SKM-1 (cell line): ENCODE measurements at regions not wholly inside any gene's neighbourhood (a gene's known extent, or its start where the extent isn't known, plus 50 kb on each side); places are given as distances from the start of the nearest gene placed in this dataset.
"Not testable (repeated sequence)": the region's sequence is repeated elsewhere in the genome, so short reads cannot be mapped to it uniquely, and the experiment has no call there.

Experiments used
- DNase-seq: peaks from one replicate; lab custom pipeline; 2025; ENCODE audit not compliant: unreplicated experiment; lab: John Stamatoyannopoulos, UW

- not testable (repeated sequence) for DNase-seq
These were observed 191.2 kb upstream of the ZNF804A start for GRCh38 chr2:184407041-184407630.

- DNase-seq = no peak
These were observed 188.2 kb upstream of the ZNF804A start for GRCh38 chr2:184410160-184410559.

DNA sequence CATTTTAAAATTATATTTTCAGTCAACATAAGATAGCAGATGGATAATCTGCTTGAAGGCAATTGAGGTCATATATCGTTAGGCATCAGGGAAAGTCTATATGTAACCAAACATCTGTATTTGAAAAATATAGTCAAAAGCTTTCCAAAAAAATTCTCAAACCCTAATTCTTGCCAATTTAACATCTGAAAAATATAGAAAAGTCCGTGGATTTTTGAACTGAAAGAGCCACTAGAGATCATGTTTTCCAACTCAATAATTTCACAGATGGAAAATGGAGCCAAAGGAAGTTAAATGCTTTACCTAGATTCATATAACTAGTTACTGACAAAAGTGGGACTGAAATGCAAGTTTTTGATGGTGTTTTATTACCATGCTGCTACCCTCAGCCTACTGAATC is 185.1 kb upstream of the ZNF804A start:
- DNase-seq = no peak

DNA sequence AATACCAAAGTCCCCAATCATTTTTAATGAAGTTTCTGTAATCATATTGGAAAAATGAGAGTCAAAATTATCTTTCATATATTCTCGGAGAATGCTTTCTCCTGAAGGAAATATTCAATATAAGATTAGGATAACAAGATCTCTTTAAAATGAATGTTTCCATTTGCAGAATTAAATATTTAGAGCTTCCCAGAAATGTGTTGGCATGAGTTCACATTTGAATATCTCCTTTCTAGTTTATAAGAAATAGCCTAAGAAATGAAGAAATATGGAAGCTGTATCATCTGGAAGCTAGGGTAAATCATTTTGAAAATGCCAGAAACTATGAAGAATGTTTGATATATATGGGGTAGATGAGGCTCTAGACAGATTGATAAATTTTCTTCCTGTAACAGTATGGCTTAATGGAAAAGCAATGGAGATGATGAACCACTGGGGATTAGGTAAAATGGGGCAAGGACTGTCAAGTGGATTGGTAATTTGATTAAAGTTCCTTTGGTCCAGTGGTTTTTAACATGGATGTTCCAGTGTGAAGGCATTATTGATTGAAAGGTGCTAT is 184.6 kb upstream of the ZNF804A start:
- DNase-seq = no peak

DNA sequence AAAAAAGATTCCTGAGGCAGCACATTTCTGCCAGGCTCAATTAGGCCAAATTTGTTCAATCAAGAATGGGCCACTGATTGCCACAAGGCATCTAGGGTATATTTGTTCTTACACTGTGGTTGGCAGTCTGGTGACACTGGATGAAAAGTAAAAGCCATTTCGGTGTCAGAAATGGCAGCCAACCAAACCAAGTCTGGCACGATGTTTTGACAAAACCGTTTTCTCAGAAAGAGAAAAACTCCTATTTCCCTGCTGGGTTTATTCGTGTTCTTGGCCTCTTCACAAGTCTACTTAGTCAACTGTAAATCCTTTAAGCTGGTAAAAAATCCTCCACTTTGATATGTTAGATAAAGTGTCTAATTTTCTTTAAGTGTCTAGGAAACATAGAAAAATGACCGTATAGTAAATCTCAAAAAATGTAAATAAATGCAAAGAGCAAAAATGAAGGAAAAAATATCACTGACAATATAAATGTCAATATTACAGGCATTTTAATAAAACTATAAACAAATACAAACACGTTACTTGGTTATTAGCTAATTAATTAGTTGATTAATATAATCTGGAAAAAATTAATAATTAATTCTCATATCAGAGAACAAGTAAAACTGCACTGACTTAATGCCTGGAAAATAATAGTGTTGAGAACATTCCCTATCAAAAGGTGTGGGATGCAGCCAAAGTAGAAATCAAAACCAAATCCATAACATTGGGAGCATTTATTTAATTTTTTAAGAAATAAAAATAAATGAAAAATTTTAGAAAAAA is 182.0 kb upstream of the ZNF804A start:
- no peak for DNase-seq

GRCh38 chr2:184419744-184420143 is 178.6 kb upstream of the ZNF804A start:
- no peak for DNase-seq

DNA sequence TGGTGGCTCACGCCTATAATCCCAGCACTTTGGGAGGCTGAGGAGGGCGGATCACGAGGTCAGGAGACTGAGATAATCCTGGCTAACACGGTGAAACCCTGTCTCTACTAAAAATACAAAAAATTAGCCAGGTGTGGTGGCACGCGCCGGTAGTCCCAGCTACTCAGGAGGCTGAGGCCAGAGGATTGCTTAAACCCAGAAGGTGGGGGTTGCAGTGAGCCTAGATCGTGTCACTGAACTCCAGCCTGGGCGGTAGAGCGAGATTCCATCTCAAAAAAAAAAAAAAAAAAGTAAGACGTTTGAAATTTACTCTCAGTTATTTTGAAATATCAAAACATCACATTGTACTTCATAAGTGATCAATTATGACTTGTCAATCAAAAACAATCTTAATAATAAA is 176.9 kb upstream of the ZNF804A start:
- DNase-seq = not testable (repeated sequence)

GRCh38 chr2:184425083-184425482 is 173.2 kb upstream of the ZNF804A start:
- DNase-seq = no peak

DNA sequence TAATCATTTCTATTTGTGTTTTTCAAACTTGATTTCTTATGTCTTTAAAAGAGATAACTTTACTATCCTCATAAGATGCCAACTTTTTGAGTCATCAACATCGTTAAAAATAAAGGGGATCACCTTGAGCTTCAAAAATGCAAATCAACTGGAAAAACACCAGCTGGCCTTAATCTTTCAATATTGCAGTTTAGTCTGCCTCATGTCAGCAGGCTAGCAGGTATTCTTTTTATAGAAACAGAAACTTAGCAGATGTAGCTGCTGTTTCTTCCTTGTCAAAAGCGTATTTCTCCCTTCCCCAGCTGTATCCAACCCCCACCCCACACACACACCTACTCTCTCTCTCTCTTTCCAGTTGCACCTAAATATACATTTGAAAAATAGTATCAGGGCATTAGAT is 154.1 kb upstream of the ZNF804A start:
- no peak for DNase-seq

DNA sequence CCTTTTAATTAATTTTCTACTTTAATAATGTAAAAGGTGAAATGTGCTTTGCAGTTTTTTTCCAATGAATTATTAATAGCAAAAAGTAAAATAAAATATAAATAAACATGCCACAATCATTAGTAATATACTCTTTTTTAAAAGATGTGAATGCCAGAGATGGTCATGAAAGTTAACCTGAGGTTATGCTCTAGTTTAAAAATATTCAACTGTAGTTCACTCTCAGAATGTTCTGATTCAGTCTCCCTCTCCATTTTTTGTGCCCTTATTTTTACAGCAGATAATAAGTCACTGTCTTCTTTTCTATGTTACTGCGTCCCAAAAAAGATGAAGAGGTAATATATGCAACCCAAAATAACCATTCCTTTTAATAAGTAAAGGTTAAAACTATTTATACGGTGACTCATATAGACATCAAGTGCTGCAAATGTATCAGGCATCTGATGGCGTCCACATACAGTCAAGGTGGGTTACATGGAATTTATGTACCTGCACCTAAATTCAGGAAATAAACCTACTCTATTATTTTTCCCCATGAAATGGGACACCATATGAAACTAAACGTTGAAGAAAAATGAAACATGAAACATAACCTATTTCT is 153.6 kb upstream of the ZNF804A start:
- DNase-seq = no peak

DNA sequence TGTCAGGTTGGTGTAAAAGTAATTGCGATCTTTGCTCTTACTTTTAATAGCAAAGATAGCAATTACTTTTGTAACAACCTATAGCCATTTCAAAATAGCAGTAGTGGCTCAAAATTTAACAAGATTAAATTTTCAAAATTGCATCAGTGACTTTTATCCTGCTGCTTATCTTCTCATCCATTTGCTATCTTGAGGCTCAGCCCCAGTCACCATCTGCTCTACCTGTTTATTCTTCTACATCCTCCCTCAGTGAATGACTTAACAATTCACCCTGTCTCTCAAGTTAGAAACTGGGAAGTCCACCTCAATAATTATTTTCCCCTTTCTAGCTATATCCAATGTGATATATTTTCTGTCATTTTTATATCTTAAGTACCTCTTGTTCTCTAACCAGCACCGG is 148.6 kb upstream of the ZNF804A start:
- no peak for DNase-seq

GRCh38 chr2:184452907-184453306 is 145.4 kb upstream of the ZNF804A start:
- DNase-seq = no peak

DNA sequence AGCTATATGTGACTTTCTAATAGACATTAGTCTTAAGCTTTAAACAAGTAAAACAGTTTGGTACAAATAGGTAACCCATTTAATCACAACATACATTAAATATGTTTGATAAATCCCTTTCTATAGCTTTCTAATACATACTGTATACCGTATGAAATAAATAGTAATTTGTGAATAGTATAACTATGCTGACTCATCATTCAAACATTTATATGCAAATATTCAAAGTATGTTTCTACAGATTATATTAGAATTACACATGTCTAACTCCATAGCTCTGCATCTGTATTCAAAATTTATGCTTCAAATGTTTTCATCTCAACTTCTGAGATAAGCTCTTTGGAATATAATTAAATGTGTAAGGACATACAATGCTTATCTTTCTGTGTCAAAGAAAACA is 142.7 kb upstream of the ZNF804A start:
- no peak for DNase-seq

DNA sequence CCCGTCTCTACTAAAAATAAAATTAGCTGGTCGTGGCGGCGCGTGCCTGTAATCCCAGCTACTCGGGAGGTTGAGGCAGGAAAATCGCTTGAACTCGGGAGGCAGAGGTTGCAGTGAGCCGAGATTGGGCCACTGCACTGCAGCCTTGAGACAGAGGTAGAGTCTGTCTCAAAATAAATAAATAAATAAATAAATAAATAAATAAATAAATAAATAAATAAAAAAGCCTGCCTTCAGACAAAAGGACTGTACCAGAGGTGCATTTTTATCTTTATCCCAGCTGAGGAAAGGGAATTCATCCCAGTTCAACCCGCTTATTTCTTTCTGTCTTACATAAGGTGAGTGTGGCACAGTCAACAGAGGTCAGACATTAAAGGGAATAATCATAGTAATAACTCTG is 141.6 kb upstream of the ZNF804A start:
- not testable (repeated sequence) for DNase-seq

GRCh38 chr2:184463102-184463865 is 135.0 kb upstream of the ZNF804A start:
- no peak for DNase-seq

DNA sequence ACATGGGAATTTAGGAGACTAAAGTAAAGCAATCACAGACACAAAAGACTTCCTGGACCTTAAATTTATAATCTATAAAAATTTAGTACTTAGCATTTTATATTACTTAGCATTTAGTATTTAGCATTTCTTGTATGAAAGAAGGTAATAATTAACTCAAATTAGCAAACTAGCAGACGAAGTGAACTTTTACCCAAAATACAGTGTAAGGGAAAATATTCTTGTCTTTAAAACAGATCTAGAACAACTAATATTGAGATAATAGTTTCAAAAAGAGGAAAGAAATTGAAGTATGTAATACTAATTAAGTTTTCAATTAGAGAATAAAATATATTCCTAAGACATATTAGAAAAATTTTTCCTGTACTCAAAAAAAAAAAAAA is 134.5 kb upstream of the ZNF804A start:
- no peak for DNase-seq

GRCh38 chr2:184468826-184469225 is 129.5 kb upstream of the ZNF804A start:
- DNase-seq = no peak

DNA sequence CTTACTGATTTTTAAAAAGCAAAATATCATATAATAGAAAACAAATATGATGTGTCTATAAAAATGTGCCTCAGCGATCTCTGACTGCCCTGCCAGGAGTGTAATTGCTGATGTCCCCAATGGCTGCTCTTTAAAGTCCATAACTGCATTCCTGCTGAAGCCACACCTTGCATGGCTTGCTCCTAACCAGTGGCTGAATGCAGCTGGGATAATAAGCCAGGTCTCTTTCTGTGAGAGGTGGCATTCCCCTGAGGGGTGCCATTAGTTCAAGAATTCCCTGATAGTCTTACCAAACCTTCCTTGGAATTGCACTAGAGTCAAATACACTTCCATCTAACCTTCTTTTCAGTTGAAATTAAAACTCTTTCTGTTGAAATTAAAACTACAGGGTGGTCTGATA is 125.8 kb upstream of the ZNF804A start:
- DNase-seq = no peak

GRCh38 chr2:184481865-184482264 is 116.5 kb upstream of the ZNF804A start:
- DNase-seq = no peak

GRCh38 chr2:184498936-184499335 is 99.4 kb upstream of the ZNF804A start:
- DNase-seq = no peak

DNA sequence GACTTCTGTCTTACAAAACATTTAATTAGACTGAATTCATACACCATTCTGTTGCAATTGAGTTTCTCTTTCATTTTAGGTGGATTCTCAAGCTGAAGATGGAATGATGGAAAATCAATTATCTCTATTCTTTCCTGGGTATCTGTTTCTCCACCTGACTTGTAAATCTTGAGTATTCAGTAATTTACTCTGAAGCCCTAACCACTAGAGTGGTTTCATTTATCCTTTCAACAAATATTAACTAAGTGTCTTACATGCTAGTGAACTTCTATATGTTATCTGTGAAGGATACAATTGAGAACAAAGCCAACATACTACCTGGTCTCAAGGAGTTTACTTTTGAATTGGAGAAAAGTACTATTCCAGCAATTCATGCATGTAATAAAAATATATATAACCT is 94.1 kb upstream of the ZNF804A start:
- DNase-seq = no peak
